ENCODE measurements at regions not wholly inside any gene's neighbourhood (a gene's known extent, or its start where the extent isn't known, plus 50 kb on each side); places are given as distances from the start of the nearest gene placed in this dataset.

GRCh38 chr9:109721001-109721400, 59.0 kb upstream of the PALM2AKAP2 start:
- TF ChIP-seq EZH2 (IDR thresholded peaks at IDR 0.05; ENCODE audit: low read length) = no peak
- TF ChIP-seq, protein P1, sequence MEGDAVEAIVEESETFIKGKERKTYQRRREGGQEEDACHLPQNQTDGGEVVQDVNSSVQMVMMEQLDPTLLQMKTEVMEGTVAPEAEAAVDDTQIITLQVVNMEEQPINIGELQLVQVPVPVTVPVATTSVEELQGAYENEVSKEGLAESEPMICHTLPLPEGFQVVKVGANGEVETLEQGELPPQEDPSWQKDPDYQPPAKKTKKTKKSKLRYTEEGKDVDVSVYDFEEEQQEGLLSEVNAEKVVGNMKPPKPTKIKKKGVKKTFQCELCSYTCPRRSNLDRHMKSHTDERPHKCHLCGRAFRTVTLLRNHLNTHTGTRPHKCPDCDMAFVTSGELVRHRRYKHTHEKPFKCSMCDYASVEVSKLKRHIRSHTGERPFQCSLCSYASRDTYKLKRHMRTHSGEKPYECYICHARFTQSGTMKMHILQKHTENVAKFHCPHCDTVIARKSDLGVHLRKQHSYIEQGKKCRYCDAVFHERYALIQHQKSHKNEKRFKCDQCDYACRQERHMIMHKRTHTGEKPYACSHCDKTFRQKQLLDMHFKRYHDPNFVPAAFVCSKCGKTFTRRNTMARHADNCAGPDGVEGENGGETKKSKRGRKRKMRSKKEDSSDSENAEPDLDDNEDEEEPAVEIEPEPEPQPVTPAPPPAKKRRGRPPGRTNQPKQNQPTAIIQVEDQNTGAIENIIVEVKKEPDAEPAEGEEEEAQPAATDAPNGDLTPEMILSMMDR (optimal IDR thresholded peaks at IDR 0.05 in 1 of 3, IDR thresholded peaks at IDR 0.05 in 1 of 3, conservative IDR thresholded peaks at IDR 0.05 in 1 of 3; ENCODE audit: extremely low read depth in 1 of 3, insufficient read depth in 2 of 3, low read length in 3 of 3) = no peak
- H3K4me2 ChIP-seq (ENCODE audit: control insufficient read depth, extremely low read depth, insufficient read depth, low read depth, low read length) = no peak overlapping the region
- no peak overlapping the region for H3K4me3 ChIP-seq (ENCODE audit: control insufficient read depth in 2 of 3, extremely low read depth in 1 of 3, insufficient read depth in 2 of 3, low read depth in 1 of 3, low read length in 3 of 3)
- no peak overlapping the region for H3K27ac ChIP-seq (ENCODE audit: control insufficient read depth, insufficient read depth, low read length)
- dilution Hi-C loops (cut with MboI; ENCODE audit: extremely low pct_ligation_motif_present, low sequenced_read_pairs) = no loop called here
- no peaks in the 10 kb centered on the region for H3K27me3 ChIP-seq (ENCODE audit: control insufficient read depth, extremely low read depth, insufficient read depth, low read length)
- FAIRE-seq (no peak), DNase-seq (ENCODE audit: low read depth, low spot score) (no peak)
- H3K36me3 ChIP-seq (ENCODE audit: control insufficient read depth in 2 of 2, extremely low read depth in 1 of 2, insufficient read depth in 2 of 2, low read length in 2 of 2) = no peaks in the 10 kb centered on the region
- H3K9ac ChIP-seq (ENCODE audit: control insufficient read depth, extremely low read depth, insufficient read depth, low read length) = no peak overlapping the region
- H3K9me3 ChIP-seq (ENCODE audit: control insufficient read depth, low read depth, low read length) = no peaks in the 10 kb centered on the region
- H2AFZ ChIP-seq (ENCODE audit: control insufficient read depth, low read length) = no peak overlapping the region
- H3K9me1 ChIP-seq (ENCODE audit: control insufficient read depth, extremely low read depth, insufficient read depth, low read length) = no peaks in the 10 kb centered on the region
- no peaks in the 10 kb centered on the region for H3K79me2 ChIP-seq (ENCODE audit: control insufficient read depth, insufficient read depth, low read length)
- no peaks in the 10 kb centered on the region for H4K20me1 ChIP-seq (ENCODE audit: control insufficient read depth, extremely low read depth, insufficient read depth, low read length)
- H3K4me1 ChIP-seq (ENCODE audit: control insufficient read depth, extremely low read depth, insufficient read depth, low read length) = peaks cover 10% of the 10 kb centered on the region

DNA sequence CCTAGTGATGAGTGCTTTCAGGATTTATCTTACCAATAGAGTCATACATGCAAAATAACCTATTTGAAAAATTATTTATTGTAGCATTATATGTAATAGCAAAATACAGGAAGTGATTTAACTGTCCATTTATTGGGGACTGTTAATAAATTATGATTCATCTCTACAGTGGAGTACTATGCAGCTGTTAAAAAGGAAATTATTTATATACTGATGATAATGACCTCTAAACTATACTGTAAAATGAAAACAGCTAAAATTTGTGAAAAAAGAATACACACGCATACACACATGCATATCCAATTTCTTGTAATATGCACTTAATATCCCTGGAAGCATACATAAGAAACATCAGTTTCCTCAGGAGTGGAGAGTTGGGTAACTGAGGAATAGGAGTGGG, 58.0 kb upstream of the PALM2AKAP2 start:
- Histone ChIP-seq H2AFZ (ENCODE audit: control insufficient read depth, low read length) (no peak overlapping the region), H4K20me1 (ENCODE audit: control insufficient read depth, extremely low read depth, insufficient read depth, low read length) (no peaks in the 10 kb centered on the region), H3K27ac (ENCODE audit: control insufficient read depth, insufficient read depth, low read length) (no peak overlapping the region), H3K27me3 (ENCODE audit: control insufficient read depth, extremely low read depth, insufficient read depth, low read length) (peaks cover 4% of the 10 kb centered on the region), H3K9me1 (ENCODE audit: control insufficient read depth, extremely low read depth, insufficient read depth, low read length) (no peaks in the 10 kb centered on the region), H3K79me2 (ENCODE audit: control insufficient read depth, insufficient read depth, low read length) (no peaks in the 10 kb centered on the region), H3K4me3 (ENCODE audit: control insufficient read depth in 2 of 3, extremely low read depth in 1 of 3, insufficient read depth in 2 of 3, low read depth in 1 of 3, low read length in 3 of 3) (no peak overlapping the region), H3K9ac (ENCODE audit: control insufficient read depth, extremely low read depth, insufficient read depth, low read length) (no peak overlapping the region), H3K9me3 (ENCODE audit: control insufficient read depth, low read depth, low read length) (no peaks in the 10 kb centered on the region), H3K36me3 (ENCODE audit: control insufficient read depth in 2 of 2, extremely low read depth in 1 of 2, insufficient read depth in 2 of 2, low read length in 2 of 2) (no peaks in the 10 kb centered on the region), H3K4me2 (ENCODE audit: control insufficient read depth, extremely low read depth, insufficient read depth, low read depth, low read length) (no peak overlapping the region), H3K4me1 (ENCODE audit: control insufficient read depth, extremely low read depth, insufficient read depth, low read length) (peaks cover 5% of the 10 kb centered on the region)
- dilution Hi-C loops (cut with MboI; ENCODE audit: extremely low pct_ligation_motif_present, low sequenced_read_pairs) = no loop called here
- FAIRE-seq (no peak), DNase-seq (ENCODE audit: low read depth, low spot score) (no peak)
- TF ChIP-seq, protein P1 (optimal IDR thresholded peaks at IDR 0.05 in 1 of 3, IDR thresholded peaks at IDR 0.05 in 1 of 3, conservative IDR thresholded peaks at IDR 0.05 in 1 of 3; ENCODE audit: extremely low read depth in 1 of 3, insufficient read depth in 2 of 3, low read length in 3 of 3) = no peak
- TF ChIP-seq EZH2 (IDR thresholded peaks at IDR 0.05; ENCODE audit: low read length) = no peak
